GM06990 (cell line): ENCODE measurements at regions not wholly inside any gene's neighbourhood (a gene's known extent, or its start where the extent isn't known, plus 50 kb on each side); places are given as distances from the start of the nearest gene placed in this dataset.
"Not testable (repeated sequence)": the region's sequence is repeated elsewhere in the genome, so short reads cannot be mapped to it uniquely, and the experiment has no call there.

Source experiments
- DNase-seq: peaks from one replicate; pipeline ENCODE4 v3.0.0-alpha.2; 2011; ENCODE audit not compliant: insufficient read length; ENCODE audit errors: extremely low read depth
- H3K27me3 ChIP-seq: replicated peaks from 2 replicates; pipeline ENCODE4 v1.6.0; 2011; ENCODE audit warnings: low read length; ENCODE audit not compliant: control insufficient read depth, insufficient read depth
- H3K36me3 ChIP-seq: 2 replicates; pipeline ENCODE4 v1.5.1; 2011; ENCODE audit warnings: low read length; ENCODE audit not compliant: control insufficient read depth, insufficient read depth
- H3K4me3 ChIP-seq: replicated peaks from 2 replicates; pipeline ENCODE4 v1.5.1; 2011; ENCODE audit warnings: low read depth, mild to moderate bottlenecking, control low read depth, low read length
- TF ChIP-seq, protein P1 (sequence below): IDR thresholded peaks from 2 replicates; pipeline ENCODE4 v1.5.1; 2011; ENCODE audit warnings: low read length, control low read depth, mild to moderate bottlenecking, inconsistent platforms; ENCODE audit not compliant: insufficient read depth, poor library complexity, severe bottlenecking

GRCh38 chr21:25188677-25189079 is 418.6 kb downstream of the MRPL39 start:
- TF ChIP-seq, protein P1, sequence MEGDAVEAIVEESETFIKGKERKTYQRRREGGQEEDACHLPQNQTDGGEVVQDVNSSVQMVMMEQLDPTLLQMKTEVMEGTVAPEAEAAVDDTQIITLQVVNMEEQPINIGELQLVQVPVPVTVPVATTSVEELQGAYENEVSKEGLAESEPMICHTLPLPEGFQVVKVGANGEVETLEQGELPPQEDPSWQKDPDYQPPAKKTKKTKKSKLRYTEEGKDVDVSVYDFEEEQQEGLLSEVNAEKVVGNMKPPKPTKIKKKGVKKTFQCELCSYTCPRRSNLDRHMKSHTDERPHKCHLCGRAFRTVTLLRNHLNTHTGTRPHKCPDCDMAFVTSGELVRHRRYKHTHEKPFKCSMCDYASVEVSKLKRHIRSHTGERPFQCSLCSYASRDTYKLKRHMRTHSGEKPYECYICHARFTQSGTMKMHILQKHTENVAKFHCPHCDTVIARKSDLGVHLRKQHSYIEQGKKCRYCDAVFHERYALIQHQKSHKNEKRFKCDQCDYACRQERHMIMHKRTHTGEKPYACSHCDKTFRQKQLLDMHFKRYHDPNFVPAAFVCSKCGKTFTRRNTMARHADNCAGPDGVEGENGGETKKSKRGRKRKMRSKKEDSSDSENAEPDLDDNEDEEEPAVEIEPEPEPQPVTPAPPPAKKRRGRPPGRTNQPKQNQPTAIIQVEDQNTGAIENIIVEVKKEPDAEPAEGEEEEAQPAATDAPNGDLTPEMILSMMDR: no peak
- Histone ChIP-seq H3K27me3 (no peaks in the 10 kb centered on the region), H3K4me3 (no peak overlapping the region), H3K36me3 (no peaks in the 10 kb centered on the region)
- peak; percentile 60 for DNase-seq

DNA sequence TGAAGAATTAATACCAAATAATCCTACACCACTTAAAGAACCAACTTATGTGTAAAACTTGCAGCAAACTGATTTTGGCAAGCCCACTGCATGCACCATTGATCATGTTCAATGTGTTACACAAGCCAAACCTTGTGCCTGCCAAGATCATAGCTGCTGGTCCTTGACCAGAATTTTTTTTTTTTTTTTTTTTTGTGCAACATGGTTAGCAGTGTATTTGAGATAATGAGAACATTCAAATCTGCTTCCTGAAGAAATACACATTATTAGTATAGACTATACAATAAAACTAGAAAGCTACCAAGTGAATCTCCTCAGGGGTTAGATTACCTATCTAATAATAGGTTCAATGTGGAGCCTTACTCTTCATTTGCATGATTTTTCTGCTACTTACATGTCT is 421.0 kb downstream of the MRPL39 start:
- TF ChIP-seq, protein P1: no peak
- Histone ChIP-seq H3K27me3 (no peaks in the 10 kb centered on the region), H3K4me3 (no peak overlapping the region), H3K36me3 (no peaks in the 10 kb centered on the region)
- DNase-seq: peak; percentile 63

DNA sequence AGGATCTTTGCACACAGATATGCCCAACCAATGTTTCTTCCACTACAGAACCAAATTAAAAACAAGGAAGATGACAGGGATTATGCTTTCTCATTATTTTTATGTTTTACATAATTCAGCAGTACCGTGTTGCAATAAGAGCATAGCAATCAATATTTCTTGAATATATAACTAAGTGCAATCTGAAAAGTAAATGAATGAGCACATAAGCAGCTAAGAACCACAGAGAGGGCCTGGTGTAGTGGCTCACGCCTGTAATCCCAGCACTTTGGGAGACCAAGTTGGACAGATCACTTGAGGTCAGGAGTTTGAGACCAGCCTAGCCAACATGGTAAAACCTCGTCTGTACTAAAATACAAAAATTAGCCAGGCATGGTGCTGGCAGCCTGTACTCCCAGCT is 423.7 kb downstream of the MRPL39 start:
- H3K27me3 ChIP-seq: no peaks in the 10 kb centered on the region
- TF ChIP-seq, protein P1: no peak

DNA sequence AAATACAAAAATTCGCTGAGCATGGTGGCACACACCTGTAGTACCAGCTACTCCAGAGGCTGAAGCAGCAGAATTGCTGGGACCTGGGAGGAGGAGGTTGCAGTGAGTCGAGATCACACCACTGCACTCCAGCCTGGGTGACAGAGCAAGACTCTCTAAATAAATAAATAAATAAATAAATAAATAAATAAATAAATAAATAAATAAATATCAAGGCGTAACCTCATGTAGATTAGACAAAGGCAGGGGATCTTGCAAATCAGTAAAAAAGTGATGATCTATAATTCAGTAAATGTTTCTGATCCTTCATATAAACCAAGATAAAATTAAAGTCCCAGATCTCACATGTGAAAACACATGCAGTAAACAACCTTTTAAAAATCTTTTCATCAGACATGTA is 425.6 kb downstream of the MRPL39 start:
- not testable (repeated sequence) for DNase-seq, H3K36me3 ChIP-seq, H3K4me3 ChIP-seq, H3K27me3 ChIP-seq

More for the DNA sequence above, 423.7 kb downstream of the MRPL39 start:
- H3K4me3 ChIP-seq: no peak overlapping the region
- no peaks in the 10 kb centered on the region for H3K36me3 ChIP-seq
- DNase-seq: no peak

DNA sequence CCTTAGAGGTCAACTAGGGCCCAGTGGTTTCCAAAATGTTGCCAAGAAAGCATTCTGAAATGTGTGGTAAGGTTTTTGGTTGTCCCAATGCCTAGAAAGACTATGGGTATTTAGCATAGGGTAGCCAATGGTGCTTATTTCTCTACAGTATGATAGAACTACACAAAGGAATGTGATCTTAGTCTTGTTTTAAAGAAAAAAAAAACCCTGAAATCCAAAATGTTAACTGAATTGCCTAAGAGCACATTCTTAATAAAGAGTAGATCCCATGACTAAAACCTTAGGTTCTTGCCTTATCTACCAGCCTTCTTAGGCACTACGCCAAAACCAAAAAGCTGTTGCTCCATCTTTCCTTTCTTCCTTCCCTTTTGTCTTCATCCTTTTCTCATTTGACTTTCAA is 428.2 kb downstream of the MRPL39 start:
- Histone ChIP-seq H3K27me3 (no peaks in the 10 kb centered on the region), H3K4me3 (no peak overlapping the region), H3K36me3 (no peaks in the 10 kb centered on the region)
- TF ChIP-seq, protein P1: no peak
- no peak for DNase-seq

- H3K36me3 ChIP-seq: no peaks in the 10 kb centered on the region
- no peaks in the 10 kb centered on the region for H3K27me3 ChIP-seq
- DNase-seq: peak; percentile 73
- TF ChIP-seq, protein P1: no peak
- no peak overlapping the region for H3K4me3 ChIP-seq
Measured at GRCh38 chr21:25176637-25177412, 430.5 kb downstream of the MRPL39 start.
